OCI-LY3 (cell line): ENCODE measurements at regions not wholly inside any gene's neighbourhood (a gene's known extent, or its start where the extent isn't known, plus 50 kb on each side); places are given as distances from the start of the nearest gene placed in this dataset.

Source experiments
- EZH2phosphoT487 ChIP-seq: fragments of 200-600 bp; shearing (Covaris generic); IDR thresholded peaks from 2 replicates; pipeline ENCODE4 v1.6.1; 2018; ENCODE audit warnings: antibody characterized with exemption, mixed run types, low read depth
- TF ChIP-seq, protein P1 (sequence below): fragments of 200-600, 300-600 bp; sonication (generic); IDR thresholded peaks from 2 replicates; pipeline ENCODE4 v1.5.1; 2014; ENCODE audit warnings: antibody characterized with exemption, low read length, low read depth

GRCh38 chr2:120864981-120865380, 129.3 kb downstream of the GLI2 start:
- TF ChIP-seq, protein P1, sequence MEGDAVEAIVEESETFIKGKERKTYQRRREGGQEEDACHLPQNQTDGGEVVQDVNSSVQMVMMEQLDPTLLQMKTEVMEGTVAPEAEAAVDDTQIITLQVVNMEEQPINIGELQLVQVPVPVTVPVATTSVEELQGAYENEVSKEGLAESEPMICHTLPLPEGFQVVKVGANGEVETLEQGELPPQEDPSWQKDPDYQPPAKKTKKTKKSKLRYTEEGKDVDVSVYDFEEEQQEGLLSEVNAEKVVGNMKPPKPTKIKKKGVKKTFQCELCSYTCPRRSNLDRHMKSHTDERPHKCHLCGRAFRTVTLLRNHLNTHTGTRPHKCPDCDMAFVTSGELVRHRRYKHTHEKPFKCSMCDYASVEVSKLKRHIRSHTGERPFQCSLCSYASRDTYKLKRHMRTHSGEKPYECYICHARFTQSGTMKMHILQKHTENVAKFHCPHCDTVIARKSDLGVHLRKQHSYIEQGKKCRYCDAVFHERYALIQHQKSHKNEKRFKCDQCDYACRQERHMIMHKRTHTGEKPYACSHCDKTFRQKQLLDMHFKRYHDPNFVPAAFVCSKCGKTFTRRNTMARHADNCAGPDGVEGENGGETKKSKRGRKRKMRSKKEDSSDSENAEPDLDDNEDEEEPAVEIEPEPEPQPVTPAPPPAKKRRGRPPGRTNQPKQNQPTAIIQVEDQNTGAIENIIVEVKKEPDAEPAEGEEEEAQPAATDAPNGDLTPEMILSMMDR: no peak
- no peak for TF ChIP-seq EZH2phosphoT487
